ENCODE measurements at regions not wholly inside any gene's neighbourhood (a gene's known extent, or its start where the extent isn't known, plus 50 kb on each side); places are given as distances from the start of the nearest gene placed in this dataset.

DNA sequence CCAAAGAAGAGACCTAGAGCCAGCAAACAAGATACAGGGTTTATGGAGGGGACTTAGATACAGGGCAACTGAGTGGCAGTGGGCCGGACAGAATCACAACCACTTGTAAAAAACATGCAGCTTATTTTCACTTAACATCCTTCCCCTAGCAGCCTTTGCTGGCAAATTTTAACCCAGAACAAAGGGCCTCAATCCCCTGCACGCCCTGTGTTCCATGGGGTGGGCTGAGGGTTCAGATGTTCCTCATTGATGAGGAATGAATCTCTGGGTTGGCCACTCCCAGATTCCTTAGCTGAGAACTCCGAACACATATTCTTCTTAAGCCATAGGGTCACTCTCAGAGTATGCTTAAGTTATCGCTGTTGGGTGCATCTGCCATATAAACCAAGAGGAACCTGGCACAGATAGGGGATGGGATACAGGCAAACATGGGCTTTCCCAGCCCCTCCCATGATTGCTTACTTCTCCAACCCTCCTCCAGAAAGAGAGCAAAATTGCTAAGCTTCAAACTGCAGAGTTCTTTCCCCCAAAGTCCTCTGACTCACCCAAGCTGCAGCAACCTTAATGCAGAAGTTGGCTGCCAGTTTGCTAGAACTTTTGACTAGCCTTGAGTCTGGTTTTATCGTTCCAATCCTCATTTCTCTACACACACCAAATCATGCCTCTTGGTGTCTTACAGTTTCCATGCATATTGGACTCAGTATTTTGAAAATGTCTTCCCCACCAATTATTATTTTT lies 146.9 kb downstream of the CD47 start:
- no peak for DNase-seq (ENCODE audit: low read depth in 4 of 4, low spot score in 2 of 4)

- DNase-seq (ENCODE audit: low read depth in 4 of 4, low spot score in 2 of 4): no peak
These were observed 147.7 kb downstream of the CD47 start for GRCh38 chr3:107942951-107943749.

DNA sequence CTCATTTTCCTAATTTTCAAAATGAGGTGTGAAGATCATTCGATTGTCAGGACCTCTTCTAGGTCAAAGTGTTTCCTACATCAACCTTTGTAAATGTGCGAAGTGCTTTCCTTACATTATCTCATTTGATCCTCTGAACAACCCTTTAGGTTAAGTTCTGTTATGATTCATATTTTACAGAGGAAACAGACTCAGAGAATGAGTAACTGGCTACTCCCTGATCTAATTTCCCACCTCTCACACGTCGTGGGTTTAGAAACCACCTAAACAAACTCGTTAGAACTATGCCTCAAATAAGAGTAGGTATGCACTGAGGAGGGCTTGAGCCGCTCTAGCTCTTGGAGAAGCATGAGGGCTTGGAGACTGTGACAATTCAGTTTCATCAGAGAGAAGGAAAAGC lies 148.6 kb downstream of the CD47 start:
- DNase-seq (ENCODE audit: low read depth in 4 of 4, low spot score in 2 of 4): no peak

DNA sequence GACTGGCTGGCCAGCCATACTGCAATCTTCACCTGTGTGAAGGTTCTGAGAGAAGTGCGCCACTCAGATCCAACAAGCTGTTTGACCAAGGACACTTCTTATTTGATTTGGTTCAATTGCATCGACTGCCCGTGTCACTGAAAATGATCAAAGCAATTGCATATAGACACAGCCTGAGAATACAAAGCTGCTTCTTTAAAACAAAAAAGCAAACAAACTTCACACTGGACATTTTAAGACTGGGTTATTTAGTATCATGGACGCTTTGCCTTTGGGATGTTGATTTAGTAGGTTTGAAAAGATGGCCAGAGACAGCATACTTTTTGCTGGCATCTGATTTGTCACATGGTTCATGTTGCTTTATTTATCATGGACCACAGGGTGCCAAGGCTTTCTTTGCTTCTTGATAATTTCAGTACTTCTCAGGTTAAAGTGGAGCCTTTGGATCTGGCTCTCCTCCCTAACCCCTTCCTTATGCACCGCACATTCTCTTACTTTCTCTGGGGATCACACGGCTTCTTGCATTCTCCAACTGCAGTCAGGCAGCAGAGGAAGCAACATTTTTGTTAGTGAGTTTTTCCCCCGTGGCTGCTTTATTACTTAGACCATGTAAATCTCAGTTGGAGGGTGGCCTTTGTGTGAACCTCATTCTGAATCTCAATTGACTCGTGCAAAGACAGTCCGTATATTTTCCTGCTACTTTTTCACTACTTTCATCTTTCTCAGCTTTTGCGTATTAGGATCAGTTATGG lies 151.0 kb downstream of the CD47 start:
- no peak for DNase-seq (ENCODE audit: low read depth in 4 of 4, low spot score in 2 of 4)

DNA sequence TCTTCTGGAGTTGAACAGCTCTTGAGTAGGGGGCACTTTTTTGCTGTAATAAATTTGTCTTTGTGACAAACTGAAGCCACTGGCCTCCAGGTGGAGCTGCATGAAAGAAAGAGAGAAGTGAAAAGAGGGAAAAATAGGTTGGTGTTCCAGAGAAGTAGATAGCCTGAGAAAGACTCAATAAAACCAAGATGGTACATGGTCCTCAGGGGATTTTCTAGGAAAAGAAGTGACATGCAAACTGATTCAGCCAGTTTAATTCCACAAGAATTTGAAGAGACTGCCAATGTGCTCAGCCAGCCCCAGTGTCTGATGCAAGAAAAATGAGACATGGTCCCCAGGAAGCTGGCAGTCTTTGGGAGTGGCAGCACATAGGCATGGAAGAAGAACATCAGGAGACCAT lies 152.7 kb downstream of the CD47 start:
- no peak for DNase-seq (ENCODE audit: low read depth in 4 of 4, low spot score in 2 of 4)

DNA sequence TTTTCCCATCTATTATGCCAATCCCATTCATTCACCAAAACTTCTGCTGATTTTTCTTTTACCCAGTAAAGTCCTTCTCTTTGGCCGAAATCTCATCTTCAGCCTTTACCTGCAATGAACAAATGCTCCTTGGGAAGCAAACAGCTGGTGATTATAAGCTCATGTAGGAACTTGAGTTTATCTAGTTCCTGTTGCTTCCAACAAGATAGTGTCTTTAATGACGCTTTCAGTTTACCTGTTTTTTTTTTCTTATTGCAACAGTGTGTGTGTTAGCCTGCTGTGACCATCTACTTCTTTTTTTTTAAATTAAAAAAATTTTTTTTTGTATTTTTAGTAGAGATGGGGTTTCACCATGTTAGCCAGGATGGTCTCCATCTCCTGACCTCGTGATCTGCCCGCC lies 156.0 kb downstream of the CD47 start:
- DNase-seq (ENCODE audit: low read depth in 4 of 4, low spot score in 2 of 4): no peak

DNA sequence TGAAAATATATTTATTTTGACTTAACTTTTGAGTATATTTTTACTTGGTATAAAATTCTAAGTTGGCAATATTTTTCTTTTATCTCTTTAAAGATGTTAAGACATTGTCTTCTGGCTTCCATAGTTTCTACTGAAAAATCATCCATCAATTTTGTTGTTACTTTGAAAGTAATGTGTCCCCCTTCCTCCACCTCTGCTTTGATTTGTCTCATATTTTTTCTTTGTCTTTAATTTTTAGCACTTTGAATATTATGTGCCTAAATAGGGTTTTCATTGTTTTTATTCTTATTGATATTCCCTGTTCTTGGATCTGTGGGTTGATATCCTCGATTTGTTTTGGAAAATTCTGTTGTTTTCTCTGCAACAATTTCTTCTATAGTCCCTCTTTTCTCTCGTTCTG lies 157.4 kb downstream of the CD47 start:
- no peak for DNase-seq (ENCODE audit: low read depth in 4 of 4, low spot score in 2 of 4)

GRCh38 chr3:107931326-107931725 lies 159.5 kb downstream of the CD47 start:
- DNase-seq (ENCODE audit: low read depth in 4 of 4, low spot score in 2 of 4): no peak

DNA sequence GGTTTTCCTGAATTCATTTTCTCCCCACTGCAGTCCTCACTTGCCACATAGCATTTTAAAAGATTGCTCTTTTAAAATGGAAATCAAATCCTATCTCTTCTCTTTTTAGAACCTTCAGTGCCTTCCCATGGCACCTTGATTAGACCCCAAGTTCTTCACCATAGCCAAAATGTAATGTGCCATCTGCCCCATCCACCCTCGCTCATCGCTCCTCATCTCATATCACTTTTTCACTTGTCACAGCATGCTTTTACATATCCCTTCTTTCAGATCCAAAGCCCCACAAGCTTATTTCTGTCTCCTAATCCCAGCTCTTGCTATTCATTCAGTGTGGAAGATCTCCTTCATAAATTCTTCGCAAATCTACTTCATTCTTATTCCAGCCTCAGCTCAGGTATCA lies 161.7 kb downstream of the CD47 start:
- DNase-seq (ENCODE audit: low read depth in 4 of 4, low spot score in 2 of 4): no peak

DNA sequence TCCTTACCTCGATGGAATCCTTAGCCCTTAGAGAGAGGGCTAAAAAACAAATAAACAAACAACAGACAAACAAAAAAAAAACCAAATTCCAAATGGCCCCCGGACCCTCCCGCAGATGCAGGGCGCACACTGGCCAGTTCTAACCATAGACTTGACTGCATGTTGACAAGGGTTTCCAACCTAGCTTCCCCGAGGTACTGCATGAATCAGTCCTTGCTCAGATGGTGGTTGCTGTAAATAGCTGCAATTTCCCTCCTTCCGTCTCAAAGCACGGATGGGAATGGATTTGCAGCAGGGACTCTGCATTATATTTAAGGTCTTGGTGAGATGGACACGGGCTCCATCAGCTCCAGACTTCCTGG lies 162.8 kb downstream of the CD47 start:
- peak in 3 of 4 donors; percentile 7 to 18 (median 17) for DNase-seq (ENCODE audit: low read depth in 4 of 4, low spot score in 2 of 4)

- DNase-seq (ENCODE audit: low read depth in 4 of 4, low spot score in 2 of 4): peak; percentile 51 to 67 (median 62)
These were observed 163.3 kb downstream of the CD47 start for GRCh38 chr3:107927361-107928083.

DNA sequence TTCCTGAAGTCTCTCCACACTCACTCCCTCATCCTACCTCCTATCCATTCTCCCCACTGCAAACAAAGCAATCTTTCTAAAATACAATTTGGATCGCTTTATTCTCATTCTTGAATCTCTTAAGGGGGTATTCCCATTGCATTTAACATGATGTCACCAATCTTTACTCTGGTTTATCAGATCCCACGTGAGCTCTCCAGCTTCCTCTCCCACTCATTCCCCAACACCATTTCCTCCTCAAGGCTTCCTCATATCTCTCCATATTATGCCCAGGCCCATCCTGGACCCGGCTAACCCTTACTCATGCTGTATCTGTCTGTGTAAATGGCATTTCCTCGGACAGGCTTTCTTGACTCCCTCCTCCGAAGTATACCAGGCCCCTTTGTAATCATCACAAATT lies 165.0 kb downstream of the CD47 start:
- no peak for DNase-seq (ENCODE audit: low read depth in 4 of 4, low spot score in 2 of 4)

DNA sequence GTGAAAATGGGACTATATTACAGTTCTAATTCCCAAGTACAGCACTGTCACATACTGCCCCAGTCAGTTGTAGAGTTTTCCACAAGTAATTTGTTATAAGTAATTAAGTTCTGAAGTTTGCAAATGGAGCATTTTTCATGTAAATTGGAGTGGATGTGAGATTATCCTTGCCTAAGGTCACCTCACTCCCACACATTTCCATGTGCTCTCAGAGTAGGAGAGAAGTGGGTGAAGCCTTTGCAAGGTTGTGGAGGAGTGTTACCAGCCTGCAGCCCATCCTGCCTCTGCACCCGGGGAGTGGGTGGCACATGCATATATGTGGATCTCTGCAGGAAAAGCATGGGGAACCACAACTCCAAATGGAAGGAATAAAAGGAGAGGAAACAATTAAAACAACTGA lies 169.8 kb downstream of the CD47 start:
- no peak for DNase-seq (ENCODE audit: low read depth in 4 of 4, low spot score in 2 of 4)

- DNase-seq (ENCODE audit: low read depth in 4 of 4, low spot score in 2 of 4): no peak
These were observed 170.3 kb downstream of the CD47 start for GRCh38 chr3:107920538-107920937.

DNA sequence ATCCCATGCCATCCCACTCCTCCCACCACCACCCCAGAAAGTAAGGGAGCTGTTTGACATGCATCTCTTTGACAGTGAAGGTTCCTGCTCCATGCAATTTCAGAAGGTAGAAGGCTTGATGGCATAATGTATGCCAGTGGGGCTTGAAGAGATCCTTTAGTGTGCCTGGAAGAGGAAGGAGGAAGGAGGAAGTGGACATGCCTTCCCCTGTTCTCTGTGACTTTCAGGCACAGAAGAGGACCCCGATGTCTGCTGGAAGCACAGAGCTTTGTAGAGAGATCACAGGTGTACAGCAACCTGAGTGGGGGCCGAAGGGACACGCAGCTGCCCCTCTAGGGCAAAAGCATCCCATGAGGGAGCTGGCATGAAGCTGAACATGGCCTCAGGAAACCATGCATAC lies 171.6 kb downstream of the CD47 start:
- no peak for DNase-seq (ENCODE audit: low read depth in 4 of 4, low spot score in 2 of 4)

DNA sequence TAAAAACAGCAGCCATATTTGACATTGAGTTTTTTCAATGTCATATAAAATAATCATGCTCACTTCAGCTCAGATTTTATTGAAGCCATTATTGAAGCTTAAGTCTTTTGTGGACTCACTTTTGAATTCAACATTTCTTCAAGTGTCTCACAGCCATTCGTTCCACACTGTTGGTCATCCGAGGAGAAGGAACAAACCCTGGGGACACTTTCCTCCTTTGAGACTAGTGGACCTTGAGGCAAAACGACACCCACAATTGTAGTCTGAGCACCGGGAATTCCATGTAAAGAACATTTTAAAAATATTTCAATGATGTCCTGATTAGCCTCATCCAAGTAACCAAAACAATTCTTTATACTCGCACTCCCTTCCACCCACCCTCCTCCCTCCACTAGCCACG lies 174.7 kb downstream of the CD47 start:
- no peak for DNase-seq (ENCODE audit: low read depth in 4 of 4, low spot score in 2 of 4)

- DNase-seq (ENCODE audit: low read depth in 4 of 4, low spot score in 2 of 4): no peak
These were observed 175.1 kb downstream of the CD47 start for GRCh38 chr3:107915706-107916105.

DNA sequence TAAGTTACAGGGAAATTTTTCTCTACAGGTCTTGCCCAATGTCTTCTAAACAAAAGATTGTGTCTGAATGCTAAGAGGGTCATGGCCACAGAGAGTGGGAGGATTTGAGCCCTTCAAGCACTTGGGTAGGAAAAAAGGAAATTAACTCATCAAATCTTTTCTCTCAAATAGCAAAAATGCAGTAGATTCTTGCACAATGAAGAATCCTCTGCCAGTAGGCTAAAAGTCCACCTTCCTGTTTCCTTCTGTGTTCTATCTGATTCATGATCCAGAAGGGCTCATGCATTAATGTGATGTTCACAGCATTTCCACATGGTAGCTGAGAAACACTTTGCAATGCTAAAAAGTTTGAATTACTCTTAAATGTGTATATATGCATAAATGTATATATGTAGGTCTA lies 177.1 kb downstream of the CD47 start:
- no peak for DNase-seq (ENCODE audit: low read depth in 4 of 4, low spot score in 2 of 4)

GRCh38 chr3:107911337-107912000 lies 179.4 kb downstream of the CD47 start:
- no peak for DNase-seq (ENCODE audit: low read depth in 4 of 4, low spot score in 2 of 4)

DNA sequence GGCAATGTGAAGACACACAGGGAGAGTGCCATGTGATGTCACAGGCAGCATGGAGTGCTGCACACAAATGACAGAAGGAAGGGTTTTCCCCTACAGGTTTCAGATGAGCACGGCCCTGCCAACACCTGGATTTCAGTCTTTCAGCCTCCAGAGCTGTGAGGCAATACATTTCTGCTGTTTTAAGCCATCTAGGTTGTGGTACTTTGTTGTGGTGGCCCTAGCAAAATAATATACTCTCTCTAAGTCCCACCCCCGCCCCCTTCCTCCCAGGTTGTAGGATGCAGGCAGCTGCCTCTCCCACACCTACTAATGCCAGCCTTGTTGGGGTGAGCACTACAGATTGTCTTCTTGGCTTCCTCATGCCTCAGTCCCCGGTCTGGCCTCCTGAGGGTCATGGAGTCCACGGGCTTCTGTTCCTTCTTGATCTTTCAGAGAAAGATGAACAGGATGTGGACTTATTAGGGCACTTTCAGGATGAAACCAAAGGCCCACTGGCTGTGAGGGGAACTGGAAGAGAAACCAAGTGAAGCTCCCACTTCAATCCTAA lies 180.0 kb downstream of the CD47 start:
- no peak for DNase-seq (ENCODE audit: low read depth in 4 of 4, low spot score in 2 of 4)
